ENCODE measurements at regions not wholly inside any gene's neighbourhood (a gene's known extent, or its start where the extent isn't known, plus 50 kb on each side); places are given as distances from the start of the nearest gene placed in this dataset.

GRCh38 chr10:70943249-70943648 is 54.9 kb upstream of the PCBD1 start:
- Histone ChIP-seq H3K4me2 (replicated peaks; ENCODE audit: low read depth, low read length, poor library complexity, severe bottlenecking) (no peak overlapping the region), H4K20me1 (ENCODE audit: control insufficient read depth, insufficient read depth, low read length, poor library complexity, severe bottlenecking) (no peaks in the 10 kb centered on the region), H3K79me2 (ENCODE audit: control insufficient read depth, insufficient read depth, low read length) (no peaks in the 10 kb centered on the region), H3K9ac (ENCODE audit: low read length) (no peak overlapping the region), H3K27ac (ENCODE audit: low read length in 2 of 2) (no peak overlapping the region), H3K27me3 (replicated peaks in 1 of 4; ENCODE audit: control extremely low read depth in 1 of 4, control insufficient read depth in 3 of 4, insufficient read depth in 4 of 4, low read length in 3 of 4) (no peaks in the 10 kb centered on the region), H3K36me3 (replicated peaks in 1 of 2; ENCODE audit: control extremely low read depth in 1 of 2, control insufficient read depth in 1 of 2, extremely low read depth in 1 of 2, insufficient read depth in 2 of 2, low read length in 1 of 2) (no peaks in the 10 kb centered on the region), H3K4me3 (ENCODE audit: control extremely low read depth in 1 of 5, extremely low read depth in 1 of 5, insufficient read depth in 1 of 5, low read depth in 2 of 5, low read length in 4 of 5) (no peak overlapping the region), H3K4me1 (ENCODE audit: control insufficient read depth in 2 of 2, insufficient read depth in 2 of 2, low read length in 2 of 2) (no peaks in the 10 kb centered on the region), H2AFZ (ENCODE audit: insufficient read depth, low read depth, low read length, poor library complexity, severe bottlenecking) (no peak overlapping the region), H3K9me3 (ENCODE audit: control extremely low read depth in 1 of 3, control insufficient read depth in 2 of 3, insufficient read depth in 1 of 3, low read length in 2 of 3) (no peaks in the 10 kb centered on the region)
- ChIA-PET POLR2A (no interaction called here), CTCF (no interaction called here)
- no peak overlapping the region for H3K4me3 Mint-ChIP-seq
- TF ChIP-seq EZH2 (IDR thresholded peaks at IDR 0.05; ENCODE audit: borderline replicate concordance, insufficient read depth, low read depth, low read length, poor library complexity, severe bottlenecking) = no peak
- no peak for TF ChIP-seq CTCF (IDR thresholded peaks at IDR 0.05)
- intact Hi-C loops (cut with micrococcal nuclease) = no loop called here
- no peak overlapping the region for H3K27ac Mint-ChIP-seq
- H3K9me3 Mint-ChIP-seq (ENCODE audit: insufficient read depth) = no peaks in the 10 kb centered on the region
- peaks cover 14% of the 10 kb centered on the region for H3K27me3 Mint-ChIP-seq
- H3K4me1 Mint-ChIP-seq = no peaks in the 10 kb centered on the region
- DNase-seq (no peak), ATAC-seq (ENCODE audit: low read depth) (no peak)
- 88% methylated on average over 4 of the region's 4 CpGs for WGBS (ENCODE audit: insufficient coverage)

GRCh38 chr10:70943841-70944466 is 55.6 kb upstream of the PCBD1 start:
- intact Hi-C loops (cut with micrococcal nuclease) = no loop called here
- Histone ChIP-seq H3K9ac (ENCODE audit: low read length) (no peak overlapping the region), H3K27me3 (replicated peaks in 1 of 4; ENCODE audit: control extremely low read depth in 1 of 4, control insufficient read depth in 3 of 4, insufficient read depth in 4 of 4, low read length in 3 of 4) (no peaks in the 10 kb centered on the region), H3K36me3 (replicated peaks in 1 of 2; ENCODE audit: control extremely low read depth in 1 of 2, control insufficient read depth in 1 of 2, extremely low read depth in 1 of 2, insufficient read depth in 2 of 2, low read length in 1 of 2) (no peaks in the 10 kb centered on the region), H2AFZ (ENCODE audit: insufficient read depth, low read depth, low read length, poor library complexity, severe bottlenecking) (no peak overlapping the region), H3K79me2 (ENCODE audit: control insufficient read depth, insufficient read depth, low read length) (no peaks in the 10 kb centered on the region), H3K27ac (ENCODE audit: low read length in 2 of 2) (no peak overlapping the region), H3K9me3 (ENCODE audit: control extremely low read depth in 1 of 3, control insufficient read depth in 2 of 3, insufficient read depth in 1 of 3, low read length in 2 of 3) (no peaks in the 10 kb centered on the region), H4K20me1 (ENCODE audit: control insufficient read depth, insufficient read depth, low read length, poor library complexity, severe bottlenecking) (no peaks in the 10 kb centered on the region), H3K4me3 (ENCODE audit: control extremely low read depth in 1 of 5, extremely low read depth in 1 of 5, insufficient read depth in 1 of 5, low read depth in 2 of 5, low read length in 4 of 5) (no peak overlapping the region), H3K4me2 (replicated peaks; ENCODE audit: low read depth, low read length, poor library complexity, severe bottlenecking) (no peak overlapping the region), H3K4me1 (ENCODE audit: control insufficient read depth in 2 of 2, insufficient read depth in 2 of 2, low read length in 2 of 2) (no peaks in the 10 kb centered on the region)
- Mint-ChIP-seq H3K4me3 (no peak overlapping the region), H3K27ac (no peak overlapping the region), H3K9me3 (ENCODE audit: insufficient read depth) (no peaks in the 10 kb centered on the region), H3K27me3 (peaks cover 14% of the 10 kb centered on the region), H3K4me1 (no peaks in the 10 kb centered on the region)
- TF ChIP-seq EZH2 (IDR thresholded peaks at IDR 0.05; ENCODE audit: borderline replicate concordance, insufficient read depth, low read depth, low read length, poor library complexity, severe bottlenecking) = no peak
- CTCF ChIA-PET = no interaction called here
- ATAC-seq (ENCODE audit: low read depth) = no peak
- WGBS (ENCODE audit: insufficient coverage) = 93% methylated on average over 9 of the region's 14 CpGs
- POLR2A ChIA-PET = no interaction called here
- no peak for DNase-seq
